MM.1S (cell line): ENCODE measurements at regions not wholly inside any gene's neighbourhood (a gene's known extent, or its start where the extent isn't known, plus 50 kb on each side); places are given as distances from the start of the nearest gene placed in this dataset.

Source experiments
- DNase-seq: peaks from one replicate; pipeline ENCODE4 v3.0.0-alpha.2; 2015
- H2AFZ ChIP-seq: fragments of 300-600 bp; sonication (generic); 2 replicates; pipeline ENCODE4 v1.6.0; 2016; ENCODE audit warnings: antibody characterized with exemption, low read length
- H3F3A ChIP-seq: fragments of 300-600 bp; sonication (generic); 2 replicates; pipeline ENCODE4 v1.6.1; 2016; ENCODE audit warnings: mild to moderate bottlenecking, antibody characterized with exemption, low read length, moderate library complexity, mixed read lengths; ENCODE audit not compliant: insufficient read depth
- H3K27ac ChIP-seq: fragments of 300-600 bp; sonication (generic); 2 replicates; pipeline ENCODE4 v1.5.1; 2016; ENCODE audit warnings: mild to moderate bottlenecking, low read length
- H3K27me3 ChIP-seq: fragments of 300-600 bp; sonication (generic); replicated peaks from 2 replicates; pipeline ENCODE4 v1.6.0; 2016; ENCODE audit warnings: low read length; ENCODE audit not compliant: insufficient read depth
- H3K36me3 ChIP-seq: fragments of 300-600 bp; sonication (generic); replicated peaks from 2 replicates; pipeline ENCODE4 v1.6.1; 2016; ENCODE audit warnings: mild to moderate bottlenecking, low read length, mixed read lengths; ENCODE audit not compliant: insufficient read depth
- H3K4me1 ChIP-seq: fragments of 300-600 bp; sonication (generic); 2 replicates; pipeline ENCODE4 v1.6.1; 2016; ENCODE audit warnings: low read length, mixed read lengths
- H3K4me2 ChIP-seq: fragments of 300-600 bp; sonication (generic); 2 replicates; pipeline ENCODE4 v1.6.0; 2016; ENCODE audit warnings: low read depth, low read length
- H3K4me3 ChIP-seq: fragments of 300-600 bp; sonication (generic); 2 replicates; pipeline ENCODE4 v1.5.1; 2016; ENCODE audit warnings: low read length, mixed read lengths
- H3K79me2 ChIP-seq: fragments of 300-600 bp; sonication (generic); 2 replicates; pipeline ENCODE4 v1.6.1; 2016; ENCODE audit warnings: mixed run types, low read length, mixed read lengths
- H3K9ac ChIP-seq: fragments of 300-600 bp; sonication (generic); 2 replicates; pipeline ENCODE4 v1.6.1; 2016; ENCODE audit warnings: low read length, mixed read lengths
- H3K9me2 ChIP-seq: fragments of 300-600 bp; sonication (generic); replicated peaks from 2 replicates; pipeline ENCODE4 v1.6.1; 2016; ENCODE audit warnings: mild to moderate bottlenecking, low read length, mixed read lengths; ENCODE audit not compliant: insufficient read depth
- H3K9me3 ChIP-seq: fragments of 300-600 bp; sonication (generic); replicated peaks from 2 replicates; pipeline ENCODE4 v1.6.1; 2016; ENCODE audit warnings: mild to moderate bottlenecking, low read length, mixed read lengths; ENCODE audit not compliant: insufficient read depth
- H4K20me1 ChIP-seq: fragments of 300-600 bp; sonication (generic); 2 replicates; pipeline ENCODE4 v1.6.1; 2016; ENCODE audit warnings: mild to moderate bottlenecking, low read length, moderate library complexity, mixed read lengths; ENCODE audit not compliant: insufficient read depth
- CTCF ChIP-seq: fragments of 300-600 bp; sonication (generic); IDR thresholded peaks from 2 replicates; pipeline ENCODE4 v1.5.1; 2016; ENCODE audit warnings: antibody characterized with exemption, low read length, mixed read lengths
- EZH2 ChIP-seq: fragments of 300-600 bp; sonication (generic); optimal IDR thresholded peaks from 2 replicates; pipeline ENCODE3; 2017; ENCODE audit warnings: low read depth, mild to moderate bottlenecking, antibody characterized with exemption, low read length, mixed read lengths
- EZH2phosphoT487 ChIP-seq: fragments of 300-600 bp; sonication (generic); IDR thresholded peaks from 2 replicates; pipeline ENCODE4 v1.6.1; 2018; ENCODE audit warnings: antibody characterized with exemption, low read length

- no peak overlapping the region for H3K27ac ChIP-seq
- no peak overlapping the region for H3K9ac ChIP-seq
- no peak overlapping the region for H2AFZ ChIP-seq
- no peak overlapping the region for H3K4me3 ChIP-seq
- no peaks in the 10 kb centered on the region for H3K27me3 ChIP-seq
- H3K4me1 ChIP-seq: no peaks in the 10 kb centered on the region
- no peaks in the 10 kb centered on the region for H3K9me2 ChIP-seq
- no peaks in the 10 kb centered on the region for H3K9me3 ChIP-seq
- no peak overlapping the region for H3K4me2 ChIP-seq
- H3K79me2 ChIP-seq: no peaks in the 10 kb centered on the region
- no peaks in the 10 kb centered on the region for H3F3A ChIP-seq
- H4K20me1 ChIP-seq: no peaks in the 10 kb centered on the region
- H3K36me3 ChIP-seq: no peaks in the 10 kb centered on the region
- TF ChIP-seq EZH2 (no peak), CTCF (no peak), EZH2phosphoT487 (no peak)
- no peak for DNase-seq
These were observed 144.6 kb downstream of the LACC1 start for GRCh38 chr13:44024167-44024845.

GRCh38 chr13:44024846-44025195 is 145.1 kb downstream of the LACC1 start:
- Histone ChIP-seq H3K4me2 (no peak overlapping the region), H3K9me3 (no peaks in the 10 kb centered on the region), H3K36me3 (no peaks in the 10 kb centered on the region), H3K4me3 (no peak overlapping the region), H3K27me3 (no peaks in the 10 kb centered on the region), H3K9me2 (no peaks in the 10 kb centered on the region), H3K79me2 (no peaks in the 10 kb centered on the region), H3K27ac (no peak overlapping the region), H3K9ac (no peak overlapping the region), H2AFZ (no peak overlapping the region), H3K4me1 (no peaks in the 10 kb centered on the region), H3F3A (no peaks in the 10 kb centered on the region), H4K20me1 (no peaks in the 10 kb centered on the region)
- TF ChIP-seq EZH2phosphoT487 (no peak), CTCF (no peak), EZH2 (no peak)
- DNase-seq: no peak

- TF ChIP-seq EZH2: no peak
- no peak for TF ChIP-seq EZH2phosphoT487
- TF ChIP-seq CTCF: no peak
- no peaks in the 10 kb centered on the region for H3K9me2 ChIP-seq
- no peak overlapping the region for H3K4me3 ChIP-seq
- H3F3A ChIP-seq: no peaks in the 10 kb centered on the region
- H3K4me1 ChIP-seq: no peaks in the 10 kb centered on the region
- no peak overlapping the region for H3K27ac ChIP-seq
- no peaks in the 10 kb centered on the region for H3K27me3 ChIP-seq
- H4K20me1 ChIP-seq: no peaks in the 10 kb centered on the region
- DNase-seq: no peak
- H3K79me2 ChIP-seq: no peaks in the 10 kb centered on the region
- H3K36me3 ChIP-seq: no peaks in the 10 kb centered on the region
- no peak overlapping the region for H2AFZ ChIP-seq
- H3K9me3 ChIP-seq: no peaks in the 10 kb centered on the region
- no peak overlapping the region for H3K4me2 ChIP-seq
- H3K9ac ChIP-seq: no peak overlapping the region
These were observed 146.5 kb downstream of the LACC1 start for GRCh38 chr13:44026194-44026593.
